HepG2 (cell line): ENCODE measurements at regions not wholly inside any gene's neighbourhood (a gene's known extent, or its start where the extent isn't known, plus 50 kb on each side); places are given as distances from the start of the nearest gene placed in this dataset.

Experiments
- ATAC-seq: fragments of 200-7000 bp; cut with Tn5 transposase; 3 replicates; pipeline ENCODE4 v1.9.1; 2020; ENCODE audit warnings: mild to moderate bottlenecking, moderate library complexity
- BruUV-seq: library from RNA; stranded (reverse); fragments of 400-500 nt; replicated peaks from 2 replicates; lab custom pipeline; 2021; lab: Mats Ljungman, UMichigan
- CTCF ChIA-PET: fragments of 300-600 bp; formaldehyde crosslinking; extraction: SDS; loops from one replicate; lab custom pipeline; 2021; ENCODE audit warnings: low total read pairs, inconsistent platforms, low intra/inter-chr PET ratio; lab: Yijun Ruan, JAX
- POLR2A ChIA-PET: fragments of 350-600 bp; sonication (Branson Sonifier 250); formaldehyde crosslinking; loops from one replicate; lab custom pipeline; 2020; ENCODE audit warnings: antibody characterized with exemption, inconsistent platforms; lab: Yijun Ruan, JAX
- DNase-seq: peaks from one replicate; pipeline ENCODE4 v3.0.0-alpha.2; 2015; ENCODE audit warnings: low spot score
- FAIRE-seq: peaks from 3 replicates; lab custom pipeline; 2011; peaks lifted over from hg19 to GRCh38; lab: Jason Lieb, UNC
- H2AFZ ChIP-seq: one replicate; pipeline ENCODE4 v1.6.1; 2011; ENCODE audit warnings: low read length, inconsistent platforms
- H3K27ac ChIP-seq: fragments of 300-600 bp; 3 replicates; pipeline ENCODE4 v1.8.0; 2011; ENCODE audit warnings: mixed run types, mild to moderate bottlenecking, mixed read lengths, low read length, inconsistent platforms; ENCODE audit not compliant: insufficient read depth; ENCODE audit errors: extremely low read length
- H3K27me3 ChIP-seq, 2 experiments: fragments of 200-600 bp in 1 of 2; 2 replicates in 1 of 2; 3 replicates in 1 of 2; pipeline versions ENCODE4 v1.6.0 to v1.8.0; 2011; ENCODE audit warnings: low read length in 2 of 2, mild to moderate bottlenecking in 2 of 2, moderate library complexity in 2 of 2, inconsistent platforms in 1 of 2; ENCODE audit not compliant: insufficient read depth in 2 of 2, control insufficient read depth in 1 of 2
- H3K36me3 ChIP-seq, 2 experiments: fragments of 200-600 bp in 1 of 2; replicated peaks in 1 of 2; 2 replicates in 1 of 2; 3 replicates in 1 of 2; pipeline versions ENCODE4 v1.5.1 to v1.8.0; 2011; ENCODE audit warnings: low read length in 2 of 2, inconsistent platforms in 1 of 2; ENCODE audit not compliant: insufficient read depth in 2 of 2, control insufficient read depth in 1 of 2
- H3K4me1 ChIP-seq: 2 replicates; pipeline ENCODE4 v1.5.1; 2012; ENCODE audit warnings: low read length, inconsistent platforms; ENCODE audit not compliant: insufficient read depth
- H3K4me2 ChIP-seq: 2 replicates; pipeline ENCODE4 v1.6.0; 2011; ENCODE audit warnings: low read depth, low read length, inconsistent platforms
- H3K4me3 ChIP-seq, 3 experiments: fragments of 200-600 bp in 1 of 3; sonication (generic), shearing (Covaris generic) in 1 of 3; replicated peaks in 1 of 3; 2 replicates each; pipeline ENCODE4 v1.5.1; 2011 to 2016; ENCODE audit warnings: low read length in 3 of 3, inconsistent platforms in 2 of 3, low read depth in 2 of 3, mild to moderate bottlenecking in 2 of 3, control low read depth in 1 of 3, mixed read lengths in 1 of 3; ENCODE audit not compliant: insufficient read depth in 1 of 3
- H3K79me2 ChIP-seq: one replicate; pipeline ENCODE4 v1.6.1; 2011; ENCODE audit warnings: low read length, inconsistent platforms; ENCODE audit not compliant: insufficient read depth
- H3K9ac ChIP-seq: 2 replicates; pipeline ENCODE4 v1.6.0; 2011; ENCODE audit warnings: mild to moderate bottlenecking, low read depth, low read length, inconsistent platforms; ENCODE audit not compliant: insufficient read depth
- H3K9me3 ChIP-seq: 2 replicates; pipeline ENCODE4 v1.5.1; 2012; ENCODE audit warnings: mild to moderate bottlenecking, low read length
- H4K20me1 ChIP-seq: 2 replicates; pipeline ENCODE4 v1.6.0; 2011; ENCODE audit warnings: inconsistent platforms, mild to moderate bottlenecking, low read length, moderate library complexity; ENCODE audit not compliant: insufficient read depth
- ATF4 ChIP-seq, 2 experiments: fragments of 450-650 bp in 1 of 2; sonication (generic) in 1 of 2; formaldehyde crosslinking; IDR thresholded peaks; 2 replicates each; pipeline versions ENCODE4 v1.5.0 to v1.8.0; 2020 to 2022; ENCODE audit warnings: mild to moderate bottlenecking in 1 of 2, missing genetic modification reagents in 1 of 2
- CEBPZ ChIP-seq: IDR thresholded peaks from 2 replicates; pipeline ENCODE4 v1.6.1; 2012; ENCODE audit warnings: low read length, improper control_type of control experiment
- EED ChIP-seq: sonication (generic); formaldehyde crosslinking; IDR thresholded peaks from 2 replicates; pipeline ENCODE4 v1.5.0; 2020; ENCODE audit warnings: mild to moderate bottlenecking, missing genetic modification reagents
- FOSL1 ChIP-seq: sonication (generic); formaldehyde crosslinking; IDR thresholded peaks from 2 replicates; pipeline ENCODE4 v1.9.0; 2021; ENCODE audit warnings: missing genetic modification reagents, borderline replicate concordance
- HINFP ChIP-seq: sonication (generic); formaldehyde crosslinking; IDR thresholded peaks from 2 replicates; pipeline ENCODE4 v1.4.0; 2020; ENCODE audit warnings: low read depth, mild to moderate bottlenecking, missing genetic modification reagents
- HMG20B ChIP-seq: conservative IDR thresholded peaks from 2 replicates; pipeline ENCODE4 v1.6.1; 2016; ENCODE audit warnings: missing genetic modification reagents, missing compliant biosample characterization
- HOXD1 ChIP-seq: sonication (generic); formaldehyde crosslinking; IDR thresholded peaks from 2 replicates; pipeline ENCODE4 v1.5.0; 2020; ENCODE audit warnings: missing genetic modification reagents
- NPAS2 ChIP-seq: sonication (generic); formaldehyde crosslinking; IDR thresholded peaks from 2 replicates; pipeline ENCODE4 v1.8.0; 2022; ENCODE audit warnings: mild to moderate bottlenecking, missing genetic modification reagents, borderline replicate concordance
- PLRG1 ChIP-seq: fragments of 450-650 bp; conservative IDR thresholded peaks from 2 replicates; pipeline ENCODE4 v1.6.1; 2016
- PRPF4 ChIP-seq: fragments of 200-400 bp; formaldehyde crosslinking; IDR thresholded peaks from 2 replicates; pipeline ENCODE4 v1.6.1; 2016; ENCODE audit warnings: low read length, low read depth; ENCODE audit not compliant: poor library complexity, severe bottlenecking
- RAD21 ChIP-seq: fragments of 450-650 bp; formaldehyde crosslinking; IDR thresholded peaks from 2 replicates; pipeline ENCODE4 v1.5.0; 2020; ENCODE audit warnings: mild to moderate bottlenecking
- RARG ChIP-seq: sonication (generic); formaldehyde crosslinking; IDR thresholded peaks from 2 replicates; pipeline ENCODE4 v1.4.0; 2020; ENCODE audit warnings: low read depth, mild to moderate bottlenecking, missing genetic modification reagents
- ZBTB2 ChIP-seq: sonication (generic); formaldehyde crosslinking; IDR thresholded peaks from 2 replicates; pipeline ENCODE4 v1.8.0; 2022; ENCODE audit warnings: low read depth, missing genetic modification reagents
- ZBTB21 ChIP-seq: sonication (generic); formaldehyde crosslinking; IDR thresholded peaks from 2 replicates; pipeline ENCODE4 v1.4.0; 2020; ENCODE audit warnings: missing genetic modification reagents
- ZBTB25 ChIP-seq: IDR thresholded peaks from 2 replicates; pipeline ENCODE4 v1.6.1; 2018; ENCODE audit warnings: missing genetic modification reagents
- ZBTB38 ChIP-seq: sonication (generic); formaldehyde crosslinking; IDR thresholded peaks from 2 replicates; pipeline ENCODE4 v1.5.1; 2020; ENCODE audit warnings: mild to moderate bottlenecking, missing genetic modification reagents
- ZNF343 ChIP-seq: sonication (generic); formaldehyde crosslinking; IDR thresholded peaks from 2 replicates; pipeline ENCODE4 v1.4.0; 2020; ENCODE audit warnings: mild to moderate bottlenecking, missing genetic modification reagents
- ZNF430 ChIP-seq: sonication (generic); formaldehyde crosslinking; IDR thresholded peaks from 2 replicates; pipeline ENCODE4 v1.9.0; 2021; ENCODE audit warnings: mild to moderate bottlenecking, missing genetic modification reagents
- WGBS: methylation state at CpG from one replicate; pipeline ENCODE4 v1.1.6; 2017; ENCODE audit warnings: low lambda C conversion rate; 5-methylcytosine and 5-hydroxymethylcytosine counted together
- in situ Hi-C: cut with HindIII; loops from 2 replicates; pipeline ENCODE4 v1.10.0; 2017; ENCODE audit warnings: low pct_unique_long_range_greater_than_20kb; ENCODE audit not compliant: extremely low pct_ligation_motif_present
- intact Hi-C: fragments of 100-400 bp; cut with micrococcal nuclease; formaldehyde crosslinking; loops from one replicate; pipeline ENCODE4 v1.10.0; 2022; ENCODE audit not compliant: unreplicated experiment

- TF ChIP-seq HOXD1 (CRISPR knock-in tag) (no peak), PLRG1 (no peak), ZBTB25 (CRISPR knock-in tag) (no peak), FOSL1 (CRISPR knock-in tag) (no peak), RARG (no peak), PRPF4 (no peak), HMG20B (CRISPR knock-in tag) (no peak), ZBTB38 (no peak)
Observed at GRCh38 chr2:12556762-12557161, 160.0 kb upstream of the TRIB2 start (continued).

GRCh38 chr2:12557688-12558087 lies 159.0 kb upstream of the TRIB2 start:
- intact Hi-C loops (no loop called here), in situ Hi-C loops (no loop called here)
- ChIA-PET POLR2A (no interaction called here), CTCF (no interaction called here)
- Histone ChIP-seq H3K9me3 (no peaks in the 10 kb centered on the region), H3K27ac (no peak overlapping the region), H2AFZ (no peak overlapping the region), H3K4me1 (no peaks in the 10 kb centered on the region), H3K27me3 (no peaks in the 10 kb centered on the region), H4K20me1 (no peaks in the 10 kb centered on the region), H3K79me2 (no peaks in the 10 kb centered on the region), H3K4me3 (no peak overlapping the region), H3K9ac (no peak overlapping the region), H3K4me2 (no peak overlapping the region), H3K36me3 (no peaks in the 10 kb centered on the region)
- no peak for DNase-seq
- BruUV-seq, result no TSS peak
- 11% methylated on average over 4 of the region's 4 CpGs for WGBS
- FAIRE-seq, result no peak
- ATAC-seq, result no peak
- TF ChIP-seq CEBPZ, result no peak
- no peak for TF ChIP-seq ZBTB2
- TF ChIP-seq ZNF343 (CRISPR knock-in tag), result no peak
- TF ChIP-seq HINFP (CRISPR knock-in tag), result no peak
- TF ChIP-seq ZNF430 (CRISPR knock-in tag), result no peak
- TF ChIP-seq RAD21 (CRISPR knock-in tag), result no peak
- TF ChIP-seq ZBTB21 (CRISPR knock-in tag), result no peak
- no peak for TF ChIP-seq EED (CRISPR knock-in tag)
- TF ChIP-seq NPAS2 (CRISPR knock-in tag), result no peak
- TF ChIP-seq ATF4 (CRISPR knock-in tag; IDR thresholded peaks at IDR 0.05), result no peak
